PC-3 (cell line): ENCODE measurements at regions not wholly inside any gene's neighbourhood (a gene's known extent, or its start where the extent isn't known, plus 50 kb on each side); places are given as distances from the start of the nearest gene placed in this dataset.

Source experiments
- ATAC-seq: fragments of 200-7000 bp; cut with Tn5 transposase; 2 replicates; pipeline ENCODE4 v1.9.1; 2020; ENCODE audit warnings: mild to moderate bottlenecking, moderate library complexity
- BruUV-seq: library from RNA; stranded (reverse); fragments of 400-500 nt; replicated peaks from 2 replicates; lab custom pipeline; 2021; lab: Mats Ljungman, UMichigan
- CTCF ChIA-PET: fragments of 300-600 bp; sonication (Branson Sonifier 250); formaldehyde crosslinking; loops from one replicate; lab custom pipeline; 2022; ENCODE audit warnings: antibody characterized with exemption; lab: Charles Lee
- POLR2A ChIA-PET: fragments of 300-600 bp; sonication (Branson Sonifier 250); formaldehyde crosslinking; loops from one replicate; lab custom pipeline; 2022; ENCODE audit warnings: antibody characterized with exemption; ENCODE audit not compliant: unreplicated experiment; lab: Charles Lee
- DNase-seq: peaks from one replicate; pipeline ENCODE4 v3.0.0-alpha.2; 2015
- H2AFZ ChIP-seq: fragments of 300-600 bp; sonication (generic); 2 replicates; pipeline ENCODE4 v1.6.0; 2016; ENCODE audit warnings: antibody characterized with exemption, low read length
- H3F3A ChIP-seq: fragments of 300-600 bp; sonication (generic); one replicate; pipeline ENCODE4 v1.6.0; 2017; ENCODE audit warnings: antibody characterized with exemption, low read length, control low read depth, mild to moderate bottlenecking; ENCODE audit not compliant: unreplicated experiment
- H3K27ac ChIP-seq: fragments of 300-600 bp; sonication (generic); 2 replicates; pipeline ENCODE4 v1.5.1; 2016; ENCODE audit warnings: mild to moderate bottlenecking, low read length
- H3K27me3 ChIP-seq: fragments of 300-600 bp; sonication (generic); 2 replicates; pipeline ENCODE4 v1.6.1; 2016; ENCODE audit warnings: low read length, mixed read lengths
- H3K36me3 ChIP-seq: fragments of 300-600 bp; sonication (generic); 2 replicates; pipeline ENCODE4 v1.6.1; 2016; ENCODE audit warnings: low read depth, mixed run types, low read length, mixed read lengths
- H3K4me1 ChIP-seq: fragments of 300-600 bp; sonication (generic); 2 replicates; pipeline ENCODE4 v1.5.1; 2016; ENCODE audit warnings: low read length; ENCODE audit not compliant: insufficient read depth
- H3K4me2 ChIP-seq: fragments of 300-600 bp; sonication (generic); 2 replicates; pipeline ENCODE4 v1.6.0; 2016; ENCODE audit warnings: low read length
- H3K4me3 ChIP-seq: fragments of 300-600 bp; sonication (generic); 2 replicates; pipeline ENCODE4 v1.5.1; 2016; ENCODE audit warnings: mild to moderate bottlenecking, low read length, mixed read lengths
- H3K79me2 ChIP-seq: fragments of 300-600 bp; sonication (generic); 2 replicates; pipeline ENCODE4 v1.6.1; 2017; ENCODE audit warnings: low read length, mixed read lengths
- H3K9ac ChIP-seq: fragments of 300-600 bp; sonication (generic); 2 replicates; pipeline ENCODE4 v1.6.0; 2016; ENCODE audit warnings: mild to moderate bottlenecking, low read length
- H3K9me2 ChIP-seq: fragments of 300-600 bp; sonication (generic); replicated peaks from 2 replicates; pipeline ENCODE4 v1.6.1; 2016; ENCODE audit warnings: mixed run types, low read length, mixed read lengths
- H3K9me3 ChIP-seq: fragments of 300-600 bp; sonication (generic); 2 replicates; pipeline ENCODE4 v1.6.1; 2016; ENCODE audit warnings: low read length, mixed read lengths
- H4K20me1 ChIP-seq: fragments of 300-600 bp; sonication (generic); 2 replicates; pipeline ENCODE4 v1.6.1; 2016; ENCODE audit warnings: low read length, mixed read lengths
- CTCF ChIP-seq: fragments of 300-600 bp; sonication (generic); conservative IDR thresholded peaks from 2 replicates; pipeline ENCODE4 v1.5.1; 2017; ENCODE audit warnings: antibody characterized with exemption, low read depth, mild to moderate bottlenecking, low read length
- EZH2 ChIP-seq: fragments of 300-600 bp; sonication (generic); IDR thresholded peaks from one replicate; pipeline ENCODE4 v1.6.1; 2017; ENCODE audit warnings: antibody characterized with exemption, mild to moderate bottlenecking, low read length; ENCODE audit not compliant: unreplicated experiment
- EZH2phosphoT487 ChIP-seq: fragments of 300-600 bp; sonication (generic); IDR thresholded peaks from 2 replicates; pipeline ENCODE4 v1.6.1; 2018; ENCODE audit warnings: mild to moderate bottlenecking, antibody characterized with exemption, low read length, borderline replicate concordance
- intact Hi-C: fragments of 100-400 bp; cut with micrococcal nuclease; formaldehyde crosslinking; loops from 2 replicates; pipeline ENCODE4 v1.9.0; 2023

- H3K79me2 ChIP-seq = no peaks in the 10 kb centered on the region
- H3K27ac ChIP-seq = no peak overlapping the region
- H3K27me3 ChIP-seq = no peaks in the 10 kb centered on the region
- no peaks in the 10 kb centered on the region for H3K9me3 ChIP-seq
- intact Hi-C loops = no loop called here
- CTCF ChIA-PET = no interaction called here
- no peak overlapping the region for H3K4me3 ChIP-seq
- no peak overlapping the region for H3K4me2 ChIP-seq
- no peak for ATAC-seq
- no peaks in the 10 kb centered on the region for H3K36me3 ChIP-seq
- H2AFZ ChIP-seq = no peak overlapping the region
- H3K9ac ChIP-seq = no peak overlapping the region
- H4K20me1 ChIP-seq = no peaks in the 10 kb centered on the region
- DNase-seq = no peak
- TF ChIP-seq CTCF (no peak), EZH2phosphoT487 (no peak), EZH2 (no peak)
- no TSS peak for BruUV-seq
- no peaks in the 10 kb centered on the region for H3F3A ChIP-seq
- POLR2A ChIA-PET = no interaction called here
- no peaks in the 10 kb centered on the region for H3K4me1 ChIP-seq
- no peaks in the 10 kb centered on the region for H3K9me2 ChIP-seq
Observed at GRCh38 chr7:125643302-125643701, 713.7 kb upstream of the POT1 start.

DNA sequence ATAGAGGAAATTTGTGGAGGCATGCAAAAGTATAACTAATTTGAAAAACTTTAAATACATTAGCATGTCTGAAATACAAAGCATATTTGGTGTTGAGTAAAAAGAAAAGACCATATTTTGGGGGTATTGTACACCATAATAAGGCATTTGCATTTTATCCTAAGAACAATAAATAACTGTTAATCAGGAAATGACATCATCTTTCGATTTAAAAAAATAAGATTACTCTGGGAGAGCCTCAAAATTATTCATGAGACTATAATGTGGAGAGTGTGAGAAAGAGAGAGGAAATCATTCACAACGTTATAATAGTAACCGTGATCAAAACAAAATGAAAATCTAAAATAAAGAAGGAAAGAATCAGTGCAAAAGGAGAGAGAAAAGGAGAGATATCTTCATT lies 712.3 kb upstream of the POT1 start:
- no peaks in the 10 kb centered on the region for H4K20me1 ChIP-seq

More for the DNA sequence above, 712.3 kb upstream of the POT1 start:
- no peaks in the 10 kb centered on the region for H3K4me1 ChIP-seq
- no peak overlapping the region for H2AFZ ChIP-seq
- H3K27me3 ChIP-seq = no peaks in the 10 kb centered on the region
- no peaks in the 10 kb centered on the region for H3F3A ChIP-seq
- TF ChIP-seq EZH2phosphoT487 (no peak), CTCF (no peak), EZH2 (no peak)
- H3K36me3 ChIP-seq = no peaks in the 10 kb centered on the region
- CTCF ChIA-PET = no interaction called here
- no peak overlapping the region for H3K4me2 ChIP-seq
- H3K79me2 ChIP-seq = no peaks in the 10 kb centered on the region
- DNase-seq (no peak), ATAC-seq (no peak)
- intact Hi-C loops = no loop called here
- H3K27ac ChIP-seq = no peak overlapping the region
- no peak overlapping the region for H3K4me3 ChIP-seq
- H3K9me3 ChIP-seq = no peaks in the 10 kb centered on the region
- POLR2A ChIA-PET = no interaction called here
- no TSS peak for BruUV-seq
- H3K9ac ChIP-seq = no peak overlapping the region
- H3K9me2 ChIP-seq = no peaks in the 10 kb centered on the region
